ENCODE measurements at regions not wholly inside any gene's neighbourhood (a gene's known extent, or its start where the extent isn't known, plus 50 kb on each side); places are given as distances from the start of the nearest gene placed in this dataset.

DNA sequence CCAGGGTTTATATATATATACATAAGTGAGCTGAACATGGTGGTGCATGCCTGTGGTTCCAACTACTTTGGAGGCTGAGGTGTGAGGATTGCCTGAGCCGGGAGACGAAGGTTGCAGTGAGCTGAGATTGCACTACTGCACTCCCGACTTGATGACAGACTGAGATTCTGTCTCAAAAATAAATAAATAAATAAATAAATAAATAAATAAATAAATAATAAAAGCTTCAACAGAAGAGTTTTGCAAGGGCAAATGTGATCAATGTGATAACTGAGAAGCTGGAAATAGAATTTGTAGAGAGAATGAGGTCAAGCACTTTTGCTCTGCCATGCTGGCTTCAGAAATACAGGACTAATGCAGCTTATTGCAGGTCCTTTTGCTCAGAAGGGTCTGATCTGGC is 855.8 kb upstream of the PRMT6 start:
- no peak for DNase-seq

DNA sequence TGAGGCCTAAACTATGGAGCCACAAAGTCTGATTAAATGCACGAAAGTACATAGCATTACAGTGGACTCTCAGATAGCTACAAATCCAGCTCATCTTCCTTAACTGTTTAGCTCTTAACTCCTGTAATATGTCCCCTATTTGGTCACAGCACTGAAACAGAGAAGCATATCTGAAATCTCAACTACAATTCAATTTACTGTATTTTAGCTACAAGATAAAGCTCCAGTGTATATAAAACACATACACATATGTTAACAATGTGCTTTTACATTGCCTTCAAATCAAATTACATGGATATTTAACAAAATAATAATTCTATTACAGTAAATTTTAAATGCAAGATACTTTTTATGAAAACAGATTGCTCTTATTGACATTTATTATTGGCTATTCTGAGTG is 849.3 kb upstream of the PRMT6 start:
- DNase-seq, result no peak

DNA sequence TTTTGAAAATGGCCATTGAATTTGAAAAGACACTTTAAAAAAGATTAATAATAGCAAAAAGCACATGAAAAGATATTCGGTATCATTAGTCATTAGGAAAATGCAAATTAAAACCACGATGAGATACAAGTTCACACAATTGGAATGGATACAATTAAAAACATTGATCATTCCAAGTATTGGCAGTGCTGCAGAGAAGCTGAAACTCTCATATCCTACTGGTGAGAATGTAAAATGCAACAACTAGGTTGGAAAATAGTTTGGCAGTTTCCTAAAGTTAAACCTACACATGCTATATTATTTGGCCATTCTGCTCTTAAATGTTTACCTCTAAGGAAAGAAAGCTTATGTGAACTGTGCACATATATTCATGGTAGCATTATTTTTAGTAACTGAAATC is 838.7 kb upstream of the PRMT6 start:
- no peak for DNase-seq

DNA sequence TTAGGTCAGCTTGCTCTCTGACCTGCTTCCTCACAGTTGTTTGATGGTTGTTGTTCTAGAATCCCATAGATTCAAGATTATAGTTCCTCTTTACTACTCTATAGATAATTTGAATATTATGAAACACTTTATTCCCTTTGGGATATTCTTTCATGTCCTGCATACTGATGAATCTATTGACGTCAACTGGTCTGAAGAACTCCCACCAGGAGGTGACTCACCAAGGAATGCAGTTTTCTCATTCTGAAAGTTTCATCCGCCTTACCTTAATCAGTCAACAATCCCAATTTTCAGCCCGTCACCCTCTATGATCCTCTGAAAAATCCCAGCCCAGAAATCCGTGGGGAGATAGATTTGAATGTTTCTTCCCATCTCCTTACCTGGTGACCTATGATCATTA is 834.1 kb upstream of the PRMT6 start:
- no peak for DNase-seq

DNA sequence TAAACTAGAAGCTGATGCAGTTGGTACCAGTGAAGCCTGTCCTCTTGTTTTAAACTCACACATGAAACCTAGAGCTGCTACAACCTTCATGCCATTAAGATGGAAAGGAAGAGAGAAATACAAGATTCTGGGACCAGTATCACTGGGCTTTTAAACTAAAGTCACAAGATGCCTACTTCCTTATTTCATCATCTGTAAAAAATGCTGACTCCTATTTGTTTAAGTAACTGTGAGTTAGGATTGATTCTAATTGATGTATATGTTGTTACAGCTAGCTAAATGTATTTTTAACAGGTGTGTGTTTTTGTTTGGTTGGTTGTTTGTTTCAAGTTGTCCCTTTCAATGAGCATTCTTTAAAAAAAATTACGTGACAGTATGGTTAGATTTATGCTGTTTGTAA is 833.3 kb upstream of the PRMT6 start:
- peak; percentile 32 for DNase-seq

DNA sequence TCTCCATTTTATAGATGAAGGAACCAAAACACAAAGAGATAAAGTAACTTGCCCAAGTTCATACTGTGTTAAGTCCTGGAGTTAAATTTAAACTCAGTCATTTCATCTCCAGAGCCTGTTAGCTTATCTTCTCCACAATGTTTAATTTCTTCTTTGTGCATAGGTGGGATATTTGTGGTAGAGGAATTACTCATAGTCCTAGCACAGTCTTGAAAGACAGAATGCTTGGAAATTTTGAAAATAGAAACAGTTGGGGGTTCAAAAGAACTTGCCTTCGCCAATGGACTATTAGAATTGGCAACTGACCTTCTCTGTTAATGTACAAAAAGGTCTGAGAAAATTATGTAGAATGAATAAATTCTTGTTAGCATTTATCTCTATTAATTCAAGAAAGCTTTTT is 832.0 kb upstream of the PRMT6 start:
- DNase-seq, result no peak

DNA sequence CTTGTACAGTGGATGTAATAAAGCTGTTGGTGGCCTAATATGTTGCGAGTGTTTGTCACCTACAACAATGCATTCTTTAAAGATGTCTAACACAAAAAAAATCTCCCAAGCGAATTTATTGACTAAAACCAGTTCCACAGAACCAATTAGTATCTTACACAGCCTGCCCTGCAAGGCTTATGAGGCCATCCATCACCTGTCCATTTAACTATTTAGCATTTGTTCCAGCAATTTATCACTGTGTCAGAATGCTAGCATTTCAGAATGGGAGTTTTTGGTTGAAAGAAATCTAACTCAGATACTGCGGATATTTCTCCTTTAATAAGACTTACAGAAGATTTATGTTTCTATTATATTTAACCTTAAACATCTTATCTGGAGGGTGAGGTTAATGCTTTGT is 831.1 kb upstream of the PRMT6 start:
- no peak for DNase-seq

DNA sequence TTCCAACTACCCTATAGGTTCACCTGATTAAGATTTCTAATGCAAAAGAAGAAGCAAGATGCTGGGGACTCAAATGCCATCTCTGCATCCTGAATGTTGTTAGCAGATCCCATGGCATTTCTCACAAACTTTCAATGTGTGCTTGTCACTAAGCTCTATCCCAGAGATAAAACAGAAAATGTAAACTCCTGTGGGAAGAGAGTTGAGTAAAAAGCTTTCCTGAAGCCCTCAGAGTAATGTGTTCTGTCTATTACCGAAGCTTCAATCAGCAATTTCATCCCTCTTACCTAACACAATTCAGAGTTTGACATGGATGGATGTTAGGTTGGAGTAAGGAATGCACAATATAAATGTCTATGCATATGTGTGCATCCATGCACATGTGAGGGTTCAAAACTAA is 829.9 kb upstream of the PRMT6 start:
- no peak for DNase-seq

DNA sequence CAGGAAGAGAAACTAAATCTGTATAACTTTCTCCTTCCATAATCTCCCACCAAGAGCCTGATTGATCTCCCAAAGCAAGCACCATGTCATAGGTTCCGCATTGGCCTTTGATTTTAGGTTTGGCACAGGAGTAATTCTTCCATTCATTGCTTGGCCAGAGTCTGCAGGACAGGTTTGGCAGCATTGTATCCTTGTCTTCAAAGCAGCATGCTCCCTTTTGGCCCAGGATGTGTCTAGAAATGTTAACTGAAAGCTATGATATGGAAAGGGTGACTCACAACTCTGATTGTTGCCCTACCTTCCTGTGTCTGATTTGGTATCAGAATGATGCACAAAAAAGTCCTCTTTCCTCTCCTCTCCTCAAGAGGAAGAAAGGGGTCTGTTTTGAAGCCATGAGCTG is 824.3 kb upstream of the PRMT6 start:
- DNase-seq, result no peak

DNA sequence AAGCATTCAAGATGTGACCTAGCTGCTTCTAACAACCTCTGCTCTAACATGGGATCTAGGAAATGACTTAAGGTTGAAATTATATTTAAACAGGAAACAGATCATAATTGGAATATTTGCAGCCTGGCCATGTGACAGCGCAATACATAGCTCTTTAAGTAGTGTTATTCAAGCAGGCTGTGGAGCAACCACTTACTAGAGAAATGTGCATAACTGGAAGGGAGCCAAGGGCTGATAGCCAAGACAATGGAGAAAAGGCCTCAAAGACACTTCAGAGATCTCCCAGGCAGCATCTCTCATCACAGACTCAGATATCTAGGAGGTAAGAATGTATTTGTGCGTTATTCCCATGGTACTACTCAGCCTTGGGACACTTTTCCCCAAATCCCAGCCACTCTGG is 823.0 kb upstream of the PRMT6 start:
- DNase-seq, result no peak

DNA sequence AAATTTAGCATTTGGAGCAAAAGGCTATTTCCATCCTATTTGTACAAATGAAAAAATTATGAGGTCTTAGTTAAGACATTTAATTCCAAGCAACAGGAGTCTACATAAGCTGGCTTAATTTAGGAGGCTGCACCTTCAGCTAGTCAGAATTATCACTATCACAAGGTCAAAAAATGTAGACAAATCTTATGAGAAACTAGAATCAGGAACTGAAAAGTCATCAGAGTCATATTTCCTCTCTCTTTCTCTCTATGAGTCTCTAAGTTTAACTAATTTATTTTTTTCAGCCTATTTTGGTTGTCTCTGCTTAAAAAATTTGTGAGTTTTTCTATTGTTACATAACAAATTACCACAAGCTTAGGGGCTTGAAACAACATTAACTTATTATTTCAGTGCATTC is 807.1 kb upstream of the PRMT6 start:
- no peak for DNase-seq

DNA sequence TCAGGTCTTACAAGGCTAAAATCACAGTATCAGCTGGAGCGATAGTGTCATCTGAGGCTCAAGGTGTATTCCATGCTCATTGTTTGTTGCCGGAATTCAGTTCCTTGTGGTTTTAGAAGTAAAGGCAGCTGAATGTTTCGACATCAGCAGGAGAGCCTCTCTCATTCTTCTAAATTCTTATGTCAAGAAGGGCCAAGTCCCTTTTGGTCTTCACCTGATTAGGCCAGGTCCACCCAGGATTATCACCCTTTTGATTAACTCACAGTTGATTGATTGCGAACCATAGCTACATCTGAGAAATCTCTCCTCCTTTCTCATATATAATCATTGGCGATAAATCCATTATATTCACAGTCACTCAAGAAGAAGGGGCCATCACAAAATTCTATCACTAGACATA is 806.7 kb upstream of the PRMT6 start:
- no peak for DNase-seq

DNA sequence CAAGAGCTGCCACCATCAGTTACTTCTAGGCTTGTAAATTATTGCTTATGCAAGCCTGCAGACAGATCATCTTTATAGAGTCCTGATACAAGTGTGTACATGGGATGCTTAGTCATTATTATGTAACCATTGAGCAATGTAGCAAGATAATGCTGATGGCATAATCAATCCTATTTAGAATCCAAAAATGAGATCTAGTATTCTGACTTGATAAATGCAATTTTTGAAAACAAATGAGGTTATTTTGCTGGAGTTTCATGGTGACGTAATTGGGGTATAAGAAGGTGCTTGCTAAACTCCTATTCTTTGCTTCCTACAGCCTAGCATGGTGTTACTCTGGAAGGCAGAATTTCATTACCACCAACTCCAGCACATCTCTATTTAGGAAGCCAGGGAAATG is 801.7 kb upstream of the PRMT6 start:
- DNase-seq, result peak; percentile 26

DNA sequence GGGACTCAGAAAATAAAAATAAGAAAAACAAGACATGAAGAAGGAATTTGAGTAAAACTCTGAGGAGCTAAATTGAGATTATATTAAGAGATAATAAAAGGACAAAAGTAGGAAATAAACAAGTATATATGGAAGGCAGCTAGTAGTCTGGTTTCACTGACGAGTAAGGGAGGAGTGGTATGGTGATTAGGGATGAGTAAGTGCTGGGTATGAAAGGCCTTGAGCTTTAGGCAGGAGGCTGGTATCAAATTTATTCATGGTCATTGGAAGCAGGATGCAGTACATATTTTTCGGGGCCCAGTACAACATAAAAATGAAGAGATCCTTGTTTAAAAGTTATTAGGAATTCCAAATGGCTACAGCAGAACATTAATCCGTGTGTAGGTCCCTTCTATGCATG is 789.7 kb upstream of the PRMT6 start:
- no peak for DNase-seq

DNA sequence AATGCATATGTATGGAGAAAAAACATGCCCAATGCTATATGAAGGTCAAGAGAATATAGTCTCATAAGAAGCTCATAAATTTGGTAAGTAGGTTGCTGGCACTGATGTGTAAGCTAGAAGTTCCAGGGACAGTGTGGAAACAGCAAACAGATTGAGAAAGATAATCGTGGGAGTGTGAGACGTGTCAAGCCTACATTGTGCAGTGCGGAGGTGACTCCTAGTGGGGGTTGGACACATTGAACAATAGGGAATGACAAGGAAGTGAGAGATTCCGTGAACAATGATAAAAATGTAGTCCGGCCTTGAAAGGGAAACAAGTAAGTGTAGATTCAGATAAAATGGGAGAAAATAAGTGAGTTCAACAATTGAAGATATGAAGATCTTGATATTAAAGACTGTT is 788.4 kb upstream of the PRMT6 start:
- DNase-seq, result peak; percentile 73

DNA sequence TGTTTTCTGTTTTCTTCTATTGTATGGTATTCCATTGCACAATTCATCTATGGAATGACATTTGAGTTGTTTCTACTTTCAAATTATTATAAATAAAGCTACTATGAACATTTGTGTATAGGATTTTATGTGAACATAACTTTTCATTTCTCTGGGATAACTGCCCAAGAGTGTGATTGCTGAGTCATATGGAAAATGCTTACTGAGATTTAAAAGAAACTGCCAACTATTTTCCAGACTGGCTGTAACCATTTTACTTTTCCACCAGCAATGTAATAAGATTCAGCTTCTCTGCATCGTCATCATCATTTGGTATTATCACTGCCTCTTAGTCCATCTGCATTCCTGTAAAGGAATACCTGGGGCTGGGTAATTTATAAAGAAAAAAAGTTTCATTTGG is 779.6 kb upstream of the PRMT6 start:
- no peak for DNase-seq

DNA sequence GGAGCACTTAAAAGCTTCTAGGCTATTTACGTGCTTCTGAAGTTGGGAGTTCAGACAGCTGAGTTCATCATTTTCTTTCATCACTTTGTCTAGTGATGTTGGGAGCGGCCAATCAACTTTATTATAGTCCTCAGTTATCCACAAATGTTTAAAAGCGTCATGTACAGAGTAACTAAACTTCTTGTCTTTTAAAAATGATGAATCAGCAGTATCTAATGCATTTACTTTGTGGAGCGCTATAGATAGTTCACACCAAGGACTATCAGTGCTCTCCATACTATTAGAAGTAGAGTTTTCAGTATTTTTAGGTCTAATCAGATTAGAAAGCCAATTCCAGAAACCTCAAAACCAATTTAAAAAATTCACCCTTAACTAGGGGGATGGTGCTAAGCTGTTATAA is 778.7 kb upstream of the PRMT6 start:
- DNase-seq, result no peak

DNA sequence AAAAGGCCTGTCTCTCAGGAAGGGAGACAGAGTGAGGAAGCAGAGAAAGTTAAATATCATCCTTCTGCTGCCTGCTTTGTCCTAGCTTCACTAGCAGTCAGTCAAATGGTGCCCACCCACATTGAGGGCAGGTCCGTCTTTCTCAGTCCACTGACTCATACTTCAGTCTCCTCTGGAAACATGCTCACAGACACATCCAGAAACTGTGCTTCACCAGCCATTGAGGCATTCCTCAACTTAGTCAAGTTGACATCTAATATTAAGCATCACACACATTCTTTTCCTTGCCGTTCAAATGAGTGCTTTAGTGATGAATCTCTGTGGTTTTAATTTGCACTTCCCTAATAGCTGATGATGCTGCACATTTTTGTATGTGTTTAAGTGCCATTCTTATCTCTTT is 777.8 kb upstream of the PRMT6 start:
- DNase-seq, result no peak

DNA sequence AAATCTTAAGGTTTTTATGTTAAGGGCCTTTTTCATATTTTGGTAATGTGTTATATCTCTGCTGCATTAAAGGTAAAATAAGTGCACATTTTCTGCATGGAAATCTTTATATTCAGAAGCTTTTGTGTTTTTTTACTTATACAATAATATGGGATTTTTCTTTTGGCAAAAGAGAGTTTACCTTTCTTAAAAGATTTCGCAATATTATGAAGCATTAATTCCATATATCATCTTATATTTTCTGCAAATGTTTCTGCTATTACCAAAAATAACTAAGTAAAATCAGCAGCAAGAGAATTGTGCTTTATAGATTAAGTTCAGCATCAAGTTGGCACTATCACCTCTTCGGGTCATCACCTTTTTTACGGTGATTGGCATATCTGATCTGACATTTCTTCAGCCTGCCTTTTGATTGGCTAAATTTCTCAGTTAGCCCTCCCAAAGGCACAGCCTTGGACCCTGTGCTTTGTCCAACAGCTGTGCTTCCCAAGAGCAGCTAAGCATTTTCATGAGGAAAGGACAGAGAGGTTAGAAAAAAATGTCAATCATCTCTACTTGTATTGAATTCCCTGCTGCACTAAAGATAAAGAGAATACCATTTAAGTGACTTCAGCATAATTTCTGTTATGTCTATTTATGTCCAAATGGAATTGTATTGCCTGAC is 767.1 kb upstream of the PRMT6 start:
- DNase-seq, result no peak

DNA sequence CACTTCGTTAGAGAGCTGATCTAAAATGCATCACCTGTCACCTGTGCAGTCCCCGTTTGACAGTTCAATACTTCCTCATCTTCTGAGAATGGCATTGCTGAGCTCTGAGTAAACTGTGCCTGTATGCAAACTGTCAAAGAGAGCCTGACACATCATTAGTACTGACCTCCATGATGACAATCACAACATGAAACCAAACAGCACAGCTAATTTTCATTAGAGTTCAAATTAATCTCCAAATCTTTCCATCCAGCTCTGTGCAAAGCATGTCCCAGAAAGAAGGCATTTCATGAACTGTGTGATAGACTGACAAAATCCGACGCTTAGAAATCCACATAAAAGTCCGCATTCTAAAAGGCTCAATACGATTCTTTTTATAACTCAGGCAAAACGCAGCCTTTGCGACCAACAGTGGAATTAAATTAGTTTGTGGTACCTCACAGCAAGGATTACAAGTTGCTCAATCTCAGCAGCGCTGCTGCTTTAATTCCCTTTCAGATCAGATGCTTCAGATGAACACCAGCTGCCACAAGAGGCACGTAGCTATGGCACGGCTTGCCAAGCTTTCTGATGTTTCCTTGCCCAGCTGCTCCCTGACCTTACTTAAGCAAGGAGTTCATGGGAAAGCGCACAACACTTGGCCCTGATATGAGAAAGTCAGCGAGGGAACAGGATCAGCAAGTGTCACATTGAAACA is 765.5 kb upstream of the PRMT6 start:
- no peak for DNase-seq

DNA sequence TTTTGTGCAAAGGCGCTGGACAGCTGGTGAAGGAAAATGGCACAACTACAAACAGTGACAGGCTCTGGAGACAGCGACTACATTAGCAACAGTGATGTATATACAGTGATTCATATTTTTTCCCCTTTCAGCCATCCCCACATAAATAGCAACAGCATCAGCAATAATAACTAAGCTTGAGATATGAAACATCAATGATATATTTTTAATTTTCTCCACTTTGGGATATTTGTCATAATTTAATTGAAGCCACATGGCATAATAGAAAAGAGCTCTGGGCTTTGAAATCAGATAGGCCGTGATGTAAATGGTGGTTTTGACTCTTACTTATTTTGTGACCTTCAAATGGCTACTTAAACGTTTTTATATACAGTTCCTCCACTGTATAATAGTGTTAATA is 764.3 kb upstream of the PRMT6 start:
- no peak for DNase-seq

DNA sequence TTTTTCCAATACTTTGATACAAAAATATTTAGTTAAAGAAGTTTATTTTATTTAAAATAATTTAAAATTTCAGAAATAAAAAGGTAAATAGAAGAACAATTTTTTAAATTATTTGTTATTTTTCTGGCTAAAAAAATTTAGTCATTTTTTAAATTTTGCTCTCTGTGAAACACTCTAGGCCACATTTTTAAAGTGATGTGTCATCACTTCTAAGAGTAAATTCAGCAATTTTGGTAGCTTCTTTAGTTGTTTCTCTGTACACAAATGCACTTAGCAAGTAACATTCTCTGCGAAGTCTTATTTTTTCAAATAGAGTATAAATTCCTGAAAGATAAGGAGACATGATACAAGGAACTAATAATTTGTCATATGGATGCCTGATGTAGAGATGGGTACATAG is 760.0 kb upstream of the PRMT6 start:
- DNase-seq, result no peak

DNA sequence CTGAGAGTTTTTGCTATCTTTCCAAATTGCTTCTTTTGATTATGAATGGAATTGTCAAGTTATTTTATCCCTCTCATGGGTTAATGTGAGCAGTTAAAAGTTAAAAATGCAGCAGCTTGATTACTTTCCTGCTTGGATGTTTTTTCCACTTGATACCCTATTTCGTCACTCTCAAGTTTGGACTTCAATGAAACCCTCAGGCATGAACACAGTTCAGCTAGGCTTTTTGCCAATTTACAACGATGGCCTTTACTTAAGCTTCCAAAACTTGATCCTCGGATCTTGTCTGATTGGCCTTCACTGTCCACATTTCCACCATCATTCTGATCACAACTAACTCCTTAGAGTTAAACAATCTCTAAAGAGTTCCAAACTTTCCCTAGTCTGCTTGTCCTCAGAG is 752.4 kb upstream of the PRMT6 start:
- no peak for DNase-seq

DNA sequence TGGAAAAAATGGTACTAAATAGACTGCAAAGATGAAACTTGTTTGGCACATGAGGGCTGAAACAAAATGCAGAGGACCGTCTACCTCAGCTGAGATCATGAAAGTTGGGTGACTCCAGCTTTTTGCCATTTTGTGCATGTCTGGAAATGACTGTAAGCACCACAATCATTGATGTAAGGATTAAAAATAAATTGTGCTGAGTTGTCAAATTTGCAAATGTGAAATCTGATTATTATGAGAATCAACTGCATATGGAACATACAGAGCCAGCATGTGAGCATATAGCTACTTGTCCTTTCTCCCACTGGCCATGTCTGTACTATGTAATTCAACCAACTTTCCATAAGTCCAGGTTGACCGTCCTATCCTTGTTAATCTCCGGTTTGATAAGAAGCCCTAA is 736.9 kb upstream of the PRMT6 start:
- DNase-seq, result no peak

DNA sequence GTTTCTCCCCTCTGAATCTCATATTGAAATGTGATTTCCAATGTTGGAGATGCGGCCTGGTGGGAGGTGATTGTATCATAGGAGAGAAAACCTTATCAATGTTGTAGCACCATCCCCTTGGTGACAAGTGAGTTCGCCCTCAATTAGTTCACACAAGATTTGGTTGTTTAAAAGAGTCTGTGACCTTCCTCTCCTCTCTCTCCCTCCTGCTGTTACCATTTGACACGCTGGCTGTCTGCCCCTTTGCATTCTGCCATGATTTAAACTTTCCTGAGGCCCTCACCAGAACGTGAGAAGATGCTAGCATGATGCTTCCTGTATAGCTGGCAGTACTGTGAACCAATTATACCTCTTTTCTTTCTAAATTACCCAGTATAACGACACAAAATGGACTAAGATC is 730.9 kb upstream of the PRMT6 start:
- no peak for DNase-seq
